Hepatocyte (in vitro differentiated cells): ENCODE measurements at regions not wholly inside any gene's neighbourhood (a gene's known extent, or its start where the extent isn't known, plus 50 kb on each side); places are given as distances from the start of the nearest gene placed in this dataset.

ENCODE experiments used
- CTCF ChIP-seq: fragments of 200-600 bp; sonication (generic); IDR thresholded peaks from 2 replicates; pipeline ENCODE4 v1.5.1; 2016; ENCODE audit warnings: antibody characterized with exemption, mild to moderate bottlenecking; ENCODE audit not compliant: poor library complexity
- EZH2 ChIP-seq: fragments of 200-600 bp; sonication (generic); IDR thresholded peaks from 2 replicates; pipeline ENCODE4 v1.6.1; 2016; ENCODE audit warnings: antibody characterized with exemption, mild to moderate bottlenecking, borderline replicate concordance
- EZH2phosphoT487 ChIP-seq: fragments of 200-600 bp; sonication (generic); IDR thresholded peaks from one replicate; pipeline ENCODE4 v1.6.1; 2018; ENCODE audit warnings: antibody characterized with exemption, mild to moderate bottlenecking, low read depth, moderate library complexity; ENCODE audit not compliant: unreplicated experiment, severe bottlenecking

DNA sequence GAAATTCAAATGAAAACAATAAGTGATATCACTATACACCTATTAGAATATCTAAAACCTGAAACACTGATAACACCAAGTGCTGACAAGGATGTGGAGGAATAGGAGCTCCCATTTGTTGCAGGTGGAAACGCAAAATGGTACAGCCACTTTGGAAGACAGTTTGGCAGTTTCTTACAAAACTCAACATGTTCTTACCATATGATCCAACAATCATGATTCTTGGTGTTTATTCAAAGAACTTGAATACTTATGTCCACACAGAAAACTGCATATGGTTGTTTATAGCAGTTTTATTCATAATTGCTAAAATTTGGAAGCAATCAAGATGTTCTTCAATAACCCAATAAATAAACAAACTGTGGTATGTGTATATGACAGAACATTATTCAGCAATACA lies 107.9 kb downstream of the FHDC1 start:
- TF ChIP-seq CTCF (no peak), EZH2 (no peak), EZH2phosphoT487 (no peak)
